HL-60/S4 treated with phorbol 12-myristate 13-acetate at 8.2 ng/mL for 4 days and 3 days (cell line): ENCODE measurements at regions not wholly inside any gene's neighbourhood (a gene's known extent, or its start where the extent isn't known, plus 50 kb on each side); places are given as distances from the start of the nearest gene placed in this dataset.

Experiments used
- in situ Hi-C: fragments of 300-500 bp; cut with MboI; formaldehyde crosslinking; loops from 2 replicates; pipeline ENCODE4 v1.15.0; 2022; ENCODE audit warnings: low sequenced_read_pairs

DNA sequence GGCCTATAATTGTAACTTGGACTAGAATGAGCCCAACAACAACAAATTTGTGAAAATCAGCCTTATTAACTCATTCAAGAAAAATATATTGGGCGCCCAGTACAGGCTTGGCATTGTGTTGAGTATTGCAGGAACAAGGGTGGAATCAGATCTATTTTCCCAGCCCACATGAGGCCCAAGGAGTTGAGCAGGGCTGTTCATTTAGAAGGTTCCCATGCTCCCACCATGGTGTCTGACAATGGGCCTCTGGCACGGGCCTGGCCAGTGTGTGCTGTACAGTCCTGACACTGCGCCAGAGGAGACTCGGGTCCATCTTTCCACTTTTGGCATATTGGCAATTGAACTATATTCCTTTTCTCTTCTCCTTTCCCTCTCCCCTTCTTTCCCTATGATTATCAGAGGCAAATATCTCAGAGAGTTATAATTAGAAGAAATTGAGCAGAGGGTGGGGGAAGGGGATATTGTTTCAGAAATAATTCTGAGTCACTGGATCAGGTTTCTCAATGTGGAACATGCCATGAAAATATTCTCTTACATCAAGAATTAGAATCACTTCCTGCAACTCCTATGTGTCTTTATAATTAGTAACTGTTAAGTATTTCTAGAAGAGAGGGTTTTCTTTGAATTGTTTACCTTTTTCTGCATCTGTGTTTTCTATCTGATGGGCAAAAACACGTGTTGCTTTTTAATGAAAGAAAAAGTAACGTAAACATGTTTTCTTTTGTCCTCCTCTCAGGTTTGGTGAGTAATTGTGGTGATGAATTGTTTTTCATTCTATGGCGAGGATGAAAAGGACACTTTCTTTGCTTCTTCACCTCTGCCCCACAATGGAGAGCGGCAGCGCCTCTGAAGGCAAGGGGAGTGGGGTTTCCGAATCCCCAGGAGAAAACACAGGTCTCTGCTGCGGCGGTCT is 209.4 kb downstream of the FOXA2 start:
- in situ Hi-C loops = no loop called here

DNA sequence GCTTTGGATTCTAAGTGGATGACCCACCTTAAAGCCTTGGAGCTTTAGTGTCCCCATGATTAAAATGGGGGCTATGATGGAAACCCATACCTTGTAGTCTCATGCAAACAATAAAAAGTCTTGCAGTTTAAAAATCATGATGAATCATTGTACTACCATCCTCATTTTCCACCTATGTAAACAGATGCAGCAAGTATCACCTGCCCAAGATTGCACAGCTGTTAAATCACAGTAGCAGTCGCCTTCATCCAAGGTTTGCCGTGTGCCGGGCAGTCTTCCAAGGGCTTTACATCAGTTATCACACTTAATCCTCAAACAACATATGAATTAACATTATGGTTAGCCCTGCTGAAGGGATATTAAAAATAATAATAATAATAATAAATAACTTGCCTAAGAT is 210.3 kb downstream of the FOXA2 start:
- in situ Hi-C loops = no loop called here

DNA sequence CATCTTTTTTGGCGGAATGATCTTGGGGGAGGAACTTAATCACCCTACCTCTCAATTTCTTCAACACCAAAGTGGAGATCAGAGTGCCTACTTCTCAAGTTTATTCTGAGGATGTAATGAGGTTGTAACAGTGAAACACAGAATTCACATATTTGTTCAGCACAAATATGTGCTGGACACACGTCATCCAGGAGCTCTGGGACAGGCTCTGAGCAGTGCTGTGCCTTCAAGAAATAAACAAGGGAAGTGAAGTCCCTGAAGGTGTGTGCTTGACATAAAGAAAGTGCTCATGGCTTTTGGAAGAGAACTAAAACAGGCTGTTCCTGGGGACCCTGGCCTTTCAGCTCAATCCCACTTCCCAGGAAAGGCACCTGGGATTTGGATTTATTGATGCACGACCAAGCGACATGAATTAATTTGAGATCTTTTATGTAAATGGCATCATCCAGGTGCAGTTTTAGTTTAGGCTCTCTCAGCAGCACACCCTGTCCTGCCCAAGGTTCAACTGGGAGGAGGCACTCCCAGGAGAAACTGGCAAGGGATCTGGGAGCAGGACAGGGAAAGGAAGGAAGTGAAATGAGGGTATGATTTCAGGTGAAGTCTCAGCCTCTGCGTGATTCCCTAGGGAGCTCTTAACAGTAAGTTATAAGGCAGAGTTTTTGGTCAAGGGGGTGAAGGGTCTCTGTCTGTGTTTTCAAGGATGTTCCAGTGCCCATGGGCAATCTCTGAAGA is 211.0 kb downstream of the FOXA2 start:
- in situ Hi-C loops = no loop called here

DNA sequence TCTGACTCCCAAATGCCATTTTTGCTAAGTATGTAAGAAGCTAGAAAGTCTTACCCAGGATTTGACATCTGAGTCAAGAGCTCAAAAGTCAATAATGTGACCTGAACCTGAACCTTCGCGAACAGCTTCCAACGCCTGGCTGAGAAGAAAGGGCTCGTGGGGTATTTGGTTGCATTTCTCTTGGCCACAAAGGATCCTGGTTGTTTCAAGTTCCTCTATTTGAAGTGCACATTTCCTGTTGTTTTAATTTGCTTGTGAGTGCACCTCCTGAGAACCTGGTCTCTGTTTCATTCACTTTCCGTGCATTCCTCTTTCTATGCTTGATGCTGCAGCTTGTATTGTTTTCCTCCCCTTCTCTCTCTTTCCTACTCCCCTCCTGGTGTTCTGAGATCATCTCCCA is 212.5 kb downstream of the FOXA2 start:
- in situ Hi-C loops = no loop called here

DNA sequence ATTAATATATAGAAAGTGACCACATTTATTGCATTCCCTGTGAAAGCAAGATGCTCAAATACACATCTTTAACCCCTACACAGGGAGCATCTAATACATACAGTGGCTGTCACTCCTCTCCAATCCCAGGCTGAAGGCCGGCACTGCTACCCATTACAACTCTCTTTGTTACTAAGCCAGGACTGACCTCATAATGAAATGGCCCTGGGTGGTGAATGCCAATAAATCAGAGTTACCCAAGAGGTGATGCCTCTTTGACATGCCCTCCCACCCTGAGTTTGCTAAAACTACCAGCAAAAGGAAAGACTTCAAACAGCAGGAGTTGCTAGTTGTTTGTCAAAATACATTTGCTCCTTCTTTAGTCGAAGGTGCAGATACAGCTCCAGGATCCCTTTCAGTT is 214.2 kb downstream of the FOXA2 start:
- in situ Hi-C loops = no loop called here

DNA sequence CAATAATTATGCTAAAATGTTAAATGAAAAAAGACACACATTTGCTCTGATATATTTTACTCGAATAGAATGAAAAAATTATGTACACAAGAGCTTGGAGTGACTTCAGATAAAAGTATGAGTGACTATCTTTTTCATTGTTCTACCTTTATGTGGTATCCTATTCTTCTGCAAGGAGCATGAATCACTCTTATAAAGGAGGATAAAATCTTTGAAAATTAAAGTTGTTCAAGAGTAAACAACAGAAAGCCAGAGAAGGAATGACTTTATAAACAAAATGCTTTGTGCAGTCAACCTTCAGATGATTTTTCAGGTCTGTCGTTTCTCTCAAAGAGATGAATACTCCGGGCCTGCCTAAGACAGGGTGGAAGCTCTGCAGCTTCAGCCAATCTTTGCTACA is 215.3 kb downstream of the FOXA2 start:
- in situ Hi-C loops = no loop called here

DNA sequence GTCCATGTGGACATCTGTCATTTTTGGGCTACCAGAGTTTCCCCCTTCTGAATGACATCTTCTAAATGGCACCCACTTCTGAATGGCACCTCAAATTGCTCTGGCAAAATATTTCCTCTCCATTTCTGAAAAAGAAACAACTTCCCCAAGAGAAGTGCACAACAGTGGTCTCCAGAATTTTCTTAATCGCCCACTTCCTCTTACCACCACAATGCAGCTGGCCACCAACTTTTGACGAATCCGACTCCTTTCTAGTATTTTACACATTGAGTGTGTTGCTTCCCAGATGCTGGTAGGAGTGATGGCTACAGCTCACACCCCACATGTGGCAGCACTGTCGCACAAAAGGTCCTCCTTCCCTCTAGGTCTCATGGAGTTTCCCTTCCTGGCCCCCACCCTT is 216.1 kb downstream of the FOXA2 start:
- in situ Hi-C loops = no loop called here

DNA sequence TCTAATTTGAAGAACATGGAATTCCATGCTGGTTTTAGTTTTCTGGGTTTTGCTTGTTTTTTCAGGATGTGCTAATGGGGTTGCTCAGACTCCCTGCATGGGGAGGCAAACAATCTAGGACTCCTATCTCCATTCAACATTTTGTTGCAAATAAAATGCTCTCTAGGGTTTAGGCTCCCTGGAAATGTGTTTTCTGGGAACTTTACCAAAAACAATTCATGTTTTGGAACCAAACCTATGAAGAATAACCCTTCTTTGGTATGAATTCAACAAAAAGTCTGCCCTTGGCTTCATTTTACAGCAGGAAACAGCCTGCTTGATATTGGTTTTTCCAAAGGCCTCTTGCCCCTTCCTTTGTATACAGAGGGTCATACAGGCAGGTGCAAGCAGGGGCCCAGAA is 217.7 kb downstream of the FOXA2 start:
- in situ Hi-C loops = no loop called here

DNA sequence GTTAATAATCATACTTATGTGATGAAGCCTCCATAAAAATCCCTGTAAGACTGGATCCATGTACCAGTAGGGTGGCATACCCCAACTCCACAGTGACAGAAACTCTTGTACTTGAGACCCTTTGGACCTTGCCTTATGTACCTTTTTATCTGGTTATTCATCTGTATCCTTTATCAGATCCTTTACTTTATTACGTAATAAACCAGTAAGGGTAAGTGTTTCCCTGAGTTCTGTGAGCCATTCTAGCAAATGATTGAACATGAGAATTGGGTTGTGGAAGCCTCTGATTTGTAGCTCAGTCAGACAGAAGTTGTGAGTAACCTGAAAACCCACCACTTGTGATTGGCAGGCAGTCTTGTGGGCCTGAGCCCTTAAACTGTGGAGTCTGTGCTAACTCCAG is 229.7 kb downstream of the FOXA2 start:
- in situ Hi-C loops = no loop called here

DNA sequence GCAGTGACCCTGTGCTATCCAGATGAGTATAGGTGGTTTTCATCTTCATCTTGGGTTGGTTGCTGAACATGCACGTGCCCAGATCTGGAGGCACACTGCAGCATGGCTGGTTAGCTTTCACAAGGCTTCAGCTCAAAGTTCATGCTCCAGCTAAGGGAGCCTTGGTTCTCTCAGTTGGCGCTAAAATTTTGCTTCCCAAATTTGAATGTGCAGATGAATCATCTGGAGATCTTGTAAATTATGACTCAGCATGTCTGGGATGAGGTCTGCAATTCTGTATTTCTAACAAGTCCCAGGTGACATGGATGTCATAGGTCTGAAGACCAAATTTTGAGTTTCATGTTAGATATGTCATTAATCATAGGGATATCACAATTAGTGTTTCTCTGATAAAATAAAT is 230.8 kb downstream of the FOXA2 start:
- in situ Hi-C loops = no loop called here

DNA sequence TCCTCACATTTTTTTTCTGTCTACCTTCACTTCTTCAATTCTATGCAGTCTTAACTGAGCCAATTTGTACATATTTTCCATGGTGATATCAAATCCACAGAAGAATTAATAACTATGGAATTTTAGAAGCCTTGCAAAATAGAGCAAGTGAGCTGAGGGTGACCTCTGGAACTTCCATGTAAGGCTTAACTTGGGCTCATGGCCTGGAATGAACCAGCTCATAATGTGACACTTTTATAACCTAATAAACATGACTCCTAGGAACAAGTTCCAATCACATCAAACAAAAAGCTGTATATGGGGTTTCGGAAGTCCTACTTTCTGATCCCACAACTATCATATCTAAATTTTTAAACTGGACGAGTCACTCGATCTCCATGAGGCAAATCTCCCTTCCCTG is 232.4 kb downstream of the FOXA2 start:
- in situ Hi-C loops = no loop called here

DNA sequence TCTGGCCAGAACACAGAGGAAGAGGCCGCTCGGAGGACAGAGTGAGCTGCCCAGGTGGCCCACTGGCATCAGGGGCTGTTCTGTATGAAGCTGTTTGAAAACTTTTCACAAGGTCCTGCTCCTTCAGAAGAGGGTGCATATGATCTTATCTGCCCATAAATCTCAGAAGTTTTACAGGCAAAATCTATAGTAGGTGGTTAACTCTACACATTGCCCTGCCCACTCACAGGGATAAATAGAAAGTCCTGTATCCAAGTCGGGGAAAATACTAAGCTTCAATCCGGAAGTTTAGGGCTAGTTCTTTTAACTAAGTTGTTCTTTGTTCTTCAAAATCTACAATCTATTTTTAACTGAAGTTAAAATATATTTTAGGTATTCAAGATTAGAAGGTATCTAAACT is 233.7 kb downstream of the FOXA2 start:
- in situ Hi-C loops = no loop called here

DNA sequence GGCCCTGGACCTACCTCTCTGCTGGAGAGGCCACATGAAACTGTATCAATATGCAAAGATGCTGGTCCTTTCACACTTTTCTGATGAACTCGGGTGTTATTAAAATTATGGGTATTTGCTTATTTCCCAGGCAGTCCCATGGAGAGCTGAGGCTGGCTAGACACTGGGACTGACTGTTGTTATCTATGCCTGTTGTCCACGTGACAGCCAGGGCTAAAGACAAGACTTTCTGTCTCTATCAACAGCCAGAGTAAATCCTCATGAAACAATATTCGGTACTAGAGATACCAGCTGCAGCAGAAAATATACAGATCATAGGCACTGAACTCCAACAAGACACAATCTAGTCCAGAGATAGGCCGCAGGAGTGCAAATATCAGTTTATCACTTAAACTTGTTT is 236.4 kb downstream of the FOXA2 start:
- in situ Hi-C loops = loop anchor here (25.0 kb wide), 1 partner anchor 989 kb away; no protein-coding TSS in a partner anchor

DNA sequence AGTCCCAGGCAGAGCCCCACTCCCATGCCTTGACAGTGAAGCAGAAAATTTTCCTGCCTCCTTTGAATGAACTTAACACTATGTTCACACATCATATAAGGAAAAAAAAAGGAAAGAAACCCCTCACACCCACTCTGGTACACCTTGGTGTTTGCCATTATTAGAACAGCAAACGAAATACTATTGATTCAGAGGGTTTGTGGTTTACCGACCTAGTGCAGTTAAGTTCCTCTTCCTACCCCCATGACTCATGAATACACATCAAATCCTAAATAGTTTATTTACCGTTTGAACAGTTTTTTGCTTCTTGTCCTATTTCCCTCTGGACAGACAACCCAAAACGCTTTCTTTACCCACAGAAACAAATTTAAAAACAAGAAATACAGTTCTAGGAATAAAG is 237.7 kb downstream of the FOXA2 start:
- in situ Hi-C loops = loop anchor here (25.0 kb wide), 1 partner anchor 991 kb away; no protein-coding TSS in a partner anchor

DNA sequence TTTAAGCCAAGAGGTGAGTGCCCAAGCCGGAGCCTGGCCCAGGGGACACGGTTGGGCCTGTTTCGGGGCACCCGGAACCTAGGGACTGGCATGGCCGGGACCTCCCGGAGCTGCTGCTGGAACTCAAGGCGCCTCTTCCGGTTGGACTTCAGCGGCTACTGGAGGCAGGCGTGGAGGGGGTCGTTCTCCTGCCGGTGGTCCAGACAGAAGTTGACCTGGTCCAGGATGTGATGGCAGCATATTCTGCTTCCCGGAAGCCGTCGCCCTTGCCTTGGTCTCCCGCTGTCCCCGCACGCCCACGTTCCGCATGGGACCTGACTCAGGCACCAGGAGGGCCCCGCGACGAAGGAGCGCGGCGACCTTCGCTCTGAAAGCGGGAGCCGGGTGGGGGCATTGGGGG is 240.8 kb downstream of the FOXA2 start:
- in situ Hi-C loops = loop anchor here (25.0 kb wide), 1 partner anchor 994 kb away; no protein-coding TSS in a partner anchor

DNA sequence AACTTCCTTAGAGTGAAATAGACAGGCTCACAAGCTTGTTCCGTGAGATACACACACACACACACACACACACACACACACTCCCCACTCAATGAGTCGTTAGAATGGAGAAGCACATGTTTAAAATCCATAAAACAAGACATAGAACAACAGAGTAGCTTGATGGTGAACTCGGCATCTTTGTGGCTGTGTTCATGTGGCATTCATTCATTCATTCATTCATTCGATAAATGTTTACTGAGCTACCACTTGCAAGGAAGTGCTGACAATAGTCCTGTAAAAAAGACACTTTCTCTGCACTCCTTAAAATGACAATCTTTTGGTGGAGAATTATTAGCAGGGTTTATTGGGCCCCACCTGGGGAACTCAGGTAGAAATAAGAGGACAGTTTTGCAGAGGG is 242.0 kb downstream of the FOXA2 start:
- in situ Hi-C loops = loop anchor here (25.0 kb wide), 1 partner anchor 995 kb away; no protein-coding TSS in a partner anchor

DNA sequence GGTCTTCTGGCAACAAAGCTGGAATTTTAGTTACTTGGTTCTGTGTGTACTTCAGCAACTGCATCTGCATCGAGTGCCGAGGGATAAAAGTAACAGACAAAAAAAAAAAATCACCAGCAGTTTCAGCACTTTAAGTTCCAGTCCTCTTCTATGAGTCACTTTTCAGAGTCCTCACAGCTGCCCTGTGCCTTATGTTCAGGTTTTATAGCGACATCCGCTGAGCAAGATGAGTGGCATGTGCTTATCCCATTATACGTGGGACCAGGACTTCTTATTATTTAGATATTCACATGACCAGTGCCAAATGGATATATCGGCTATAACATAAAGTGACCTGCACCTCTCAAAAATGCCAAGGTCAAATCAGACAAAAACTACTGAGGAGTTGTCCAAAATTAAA is 242.9 kb downstream of the FOXA2 start:
- in situ Hi-C loops = loop anchor here (25.0 kb wide), 1 partner anchor 996 kb away; no protein-coding TSS in a partner anchor

DNA sequence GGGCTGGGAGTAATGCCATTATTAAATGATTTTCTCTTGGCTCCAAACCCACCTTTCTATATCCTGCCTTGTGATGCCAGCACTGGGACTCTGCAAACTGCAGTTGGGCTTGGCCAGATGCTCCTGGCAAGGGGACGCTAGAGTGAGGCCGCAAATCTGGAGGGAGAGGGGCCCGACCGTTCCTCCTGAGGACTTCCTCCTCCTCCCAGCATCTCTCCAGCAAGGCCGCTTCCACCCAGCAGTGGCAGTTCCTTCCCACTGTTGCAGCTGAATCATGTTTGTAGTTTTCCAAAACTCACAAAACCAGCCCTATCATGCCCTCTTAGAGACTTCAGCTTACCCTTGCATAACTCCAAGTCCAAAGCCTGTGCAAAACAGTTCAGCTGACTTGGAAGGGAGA is 244.4 kb downstream of the FOXA2 start:
- in situ Hi-C loops = loop anchor here (10.0 to 25.0 kb wide), 2 partner anchors 345 to 997 kb away; no protein-coding TSS in a partner anchor

DNA sequence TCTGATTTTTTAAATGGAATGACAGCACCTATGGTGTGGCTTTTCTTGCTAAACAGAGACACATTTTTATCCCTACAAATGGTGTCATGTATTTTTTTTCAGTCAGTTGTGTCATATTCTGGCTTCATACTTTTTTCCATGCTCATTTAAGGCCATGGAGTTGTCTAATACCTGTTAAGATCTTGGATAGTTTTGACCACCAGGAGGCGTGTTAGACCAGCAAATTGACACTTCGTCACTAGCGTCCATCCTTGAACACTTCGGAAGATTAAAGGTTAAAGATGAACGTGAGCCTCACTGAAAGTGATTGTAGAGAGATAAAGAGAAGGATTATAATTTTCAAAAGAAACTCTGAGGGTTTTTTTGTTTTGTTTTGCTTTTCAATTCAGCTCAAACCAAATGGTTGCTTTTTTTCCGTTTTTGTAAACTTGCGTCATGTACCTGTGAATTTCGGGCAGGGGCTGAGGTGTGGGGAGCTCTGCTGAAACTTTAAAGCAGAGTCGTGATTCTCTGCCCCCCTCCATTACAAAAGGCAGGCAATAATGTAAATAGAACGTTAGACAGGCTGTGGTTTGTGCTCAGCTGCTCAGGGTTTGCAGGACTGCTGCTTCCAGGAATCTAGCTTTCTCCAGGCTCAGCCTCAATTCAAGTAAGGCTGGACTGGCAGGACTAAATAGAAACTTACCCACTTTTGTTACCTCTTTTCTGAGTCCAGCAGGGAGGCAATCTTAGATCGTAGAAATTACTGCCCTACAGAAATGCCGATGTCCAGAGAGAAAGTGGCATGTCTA is 245.1 kb downstream of the FOXA2 start:
- in situ Hi-C loops = loop anchor here (10.0 to 25.0 kb wide), 2 partner anchors 346 to 998 kb away; no protein-coding TSS in a partner anchor

DNA sequence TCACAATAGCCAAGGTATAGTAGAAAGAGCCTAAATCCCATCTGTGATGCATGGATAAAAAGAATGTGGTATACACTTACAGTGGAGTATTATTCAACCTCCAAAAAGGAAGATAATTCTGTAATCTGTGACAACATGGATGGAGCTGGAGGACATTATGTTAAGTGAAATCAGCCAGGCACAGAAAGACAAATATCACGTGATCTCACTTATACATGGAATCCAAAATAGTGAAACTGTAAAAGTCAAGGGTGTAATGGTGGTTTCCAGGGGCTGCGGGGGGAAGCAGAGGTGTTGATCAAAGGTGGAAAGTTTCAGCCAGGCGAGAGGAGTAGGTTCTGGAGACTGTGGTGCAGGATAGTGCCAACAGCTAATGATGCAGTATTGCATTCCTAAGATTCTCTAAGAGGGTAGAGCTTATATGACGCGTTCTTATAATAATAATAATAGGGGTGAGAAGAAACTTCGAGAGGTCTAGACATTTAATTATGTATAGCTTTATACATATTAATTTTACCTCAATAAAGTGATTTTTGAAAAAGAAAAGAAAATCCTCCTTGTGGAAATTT is 246.1 kb downstream of the FOXA2 start:
- in situ Hi-C loops = loop anchor here (10.0 to 25.0 kb wide), 2 partner anchors 347 to 999 kb away; no protein-coding TSS in a partner anchor
